ENCODE measurements at regions not wholly inside any gene's neighbourhood (a gene's known extent, or its start where the extent isn't known, plus 50 kb on each side); places are given as distances from the start of the nearest gene placed in this dataset.
A peak's percentile ranks its signal among the peaks of the same experiment; 100 is the strongest.

DNA sequence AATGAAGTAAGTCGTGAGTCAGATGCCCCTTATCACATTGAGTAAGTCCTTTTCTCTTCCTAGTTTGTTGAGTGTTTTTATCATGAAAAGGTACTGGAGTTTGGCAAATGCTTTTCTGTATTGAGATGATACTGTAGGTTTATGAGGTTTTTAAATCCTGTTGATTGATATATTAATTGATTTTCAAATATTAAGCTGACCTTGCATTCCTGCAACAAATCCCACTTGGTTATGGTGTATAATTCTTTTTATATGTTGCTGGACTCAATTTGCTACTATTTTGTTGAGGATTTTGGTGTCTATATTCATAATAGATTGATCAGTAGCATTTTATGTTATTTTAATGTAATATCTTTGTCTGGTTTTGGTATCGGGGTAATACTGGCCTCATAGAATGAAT is 81.0 kb upstream of the BNC2 start:
- no peak for DNase-seq (ENCODE audit: low spot score)

GRCh38 chr9:16950051-16950450 is 79.6 kb upstream of the BNC2 start:
- no peak for DNase-seq (ENCODE audit: low spot score)

GRCh38 chr9:16930578-16930977 is 60.1 kb upstream of the BNC2 start:
- DNase-seq (ENCODE audit: low spot score), result no peak

GRCh38 chr9:16928179-16928945 is 57.9 kb upstream of the BNC2 start:
- peak; percentile 36 for DNase-seq (ENCODE audit: low spot score)

- DNase-seq (ENCODE audit: low spot score), result no peak
Measured at GRCh38 chr9:16925426-16925825, 55.0 kb upstream of the BNC2 start.

DNA sequence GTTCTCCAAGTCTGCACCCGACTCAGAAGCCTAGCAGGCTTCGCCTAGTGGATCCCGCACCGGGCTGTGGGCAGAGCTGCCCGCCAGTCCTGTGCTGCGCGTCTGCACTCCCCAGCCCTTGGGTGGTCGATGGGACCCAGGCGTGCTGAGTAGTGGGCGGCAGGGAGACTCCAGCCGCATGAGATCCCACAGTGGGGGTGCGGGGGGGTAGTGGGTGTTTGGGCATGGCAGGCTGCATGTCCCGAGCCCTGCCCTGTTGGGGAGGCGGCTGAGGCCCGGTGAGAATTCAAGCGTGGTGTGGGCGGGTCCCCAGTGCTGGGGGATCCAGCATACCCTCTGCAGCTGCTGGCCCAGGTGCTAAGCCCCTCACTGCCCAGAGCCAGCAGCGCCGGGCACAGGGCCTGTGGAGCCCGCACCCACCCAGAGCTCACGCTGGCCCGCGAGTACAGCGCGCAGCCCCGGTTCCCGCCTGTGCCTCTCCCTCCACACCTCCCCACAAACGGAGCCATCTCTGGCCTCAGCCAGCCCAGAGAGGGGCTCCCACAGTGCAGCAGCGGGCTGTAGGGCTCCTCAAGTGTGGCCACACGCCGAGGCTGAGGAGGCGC is 53.9 kb upstream of the BNC2 start:
- DNase-seq (ENCODE audit: low spot score), result no peak

DNA sequence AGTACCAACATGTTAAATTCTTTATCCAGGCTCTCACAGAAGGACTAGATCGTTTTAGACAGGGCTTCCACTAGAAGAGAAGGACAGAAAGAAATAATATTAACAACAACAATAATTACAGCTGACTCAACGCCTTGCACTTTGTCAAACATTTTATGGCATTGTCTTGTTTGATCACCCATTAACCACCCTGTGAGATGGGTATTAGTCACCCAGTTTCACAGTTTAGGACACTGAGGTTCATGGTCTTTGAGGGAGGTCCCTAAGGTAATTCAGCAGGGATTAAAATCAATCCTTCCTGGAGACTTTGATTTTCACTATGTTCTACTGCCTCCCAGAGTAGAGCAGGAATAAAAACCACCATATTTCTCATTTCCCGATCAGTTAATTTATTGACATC is 51.4 kb upstream of the BNC2 start:
- peak; percentile 49 for DNase-seq (ENCODE audit: low spot score)

Measured in RKO (cell line).